WTC11 (cell line): ENCODE measurements at regions not wholly inside any gene's neighbourhood (a gene's known extent, or its start where the extent isn't known, plus 50 kb on each side); places are given as distances from the start of the nearest gene placed in this dataset.

Experiments used
- ATAC-seq: fragments of 200-7000 bp; cut with Tn5 transposase; 2 replicates; pipeline ENCODE4 v1.10.0; 2021; ENCODE audit warnings: mild to moderate bottlenecking, moderate library complexity
- CTCF ChIA-PET: fragments of 300-600 bp; sonication (Branson Sonifier 250); formaldehyde crosslinking; loops from one replicate; lab custom pipeline; 2021; ENCODE audit warnings: antibody characterized with exemption; lab: Charles Lee
- POLR2A ChIA-PET: fragments of 350-600 bp; sonication (Branson Sonifier 250); formaldehyde crosslinking; loops from one replicate; lab custom pipeline; 2021; ENCODE audit warnings: antibody characterized with exemption; lab: Charles Lee
- DNase-seq: peaks from one replicate; pipeline ENCODE4 v3.0.0; 2021; ENCODE audit warnings: low spot score
- H3K27ac Mint-ChIP-seq: 2 replicates; pipeline ENCODE4 v1.8.0; 2021; ENCODE audit warnings: mixed read lengths
- H3K27me3 Mint-ChIP-seq: 2 replicates; pipeline ENCODE4 v1.8.0; 2021; ENCODE audit warnings: low read depth, mild to moderate bottlenecking, moderate library complexity, mixed read lengths
- H3K36me3 Mint-ChIP-seq: 2 replicates; pipeline ENCODE4 v1.8.0; 2021; ENCODE audit warnings: mixed read lengths
- H3K4me1 Mint-ChIP-seq: 2 replicates; pipeline ENCODE4 v1.8.0; 2022; ENCODE audit warnings: mixed read lengths
- H3K4me3 Mint-ChIP-seq: 2 replicates; pipeline ENCODE4 v1.8.0; 2021; ENCODE audit warnings: mild to moderate bottlenecking, moderate library complexity, mixed read lengths
- H3K9me3 Mint-ChIP-seq: 2 replicates; pipeline ENCODE4 v1.8.0; 2021; ENCODE audit warnings: mixed read lengths
- AR ChIP-seq: fragments of 250-450 bp; sonication (Bioruptor Pico); IDR thresholded peaks from 2 replicates; pipeline ENCODE4 v1.9.0; 2021; ENCODE audit warnings: mild to moderate bottlenecking
- CDX4 ChIP-seq: fragments of 250-450 bp; sonication (Bioruptor Pico); IDR thresholded peaks from 2 replicates; pipeline ENCODE4 v1.9.0; 2021; ENCODE audit warnings: moderate library complexity, mild to moderate bottlenecking, inconsistent platforms, borderline replicate concordance
- FOXK1 ChIP-seq: sonication (generic); formaldehyde crosslinking; IDR thresholded peaks from 2 replicates; pipeline ENCODE4 v1.8.0; 2022; ENCODE audit warnings: mild to moderate bottlenecking, moderate library complexity, missing genetic modification reagents
- FOXP1 ChIP-seq: sonication (generic); formaldehyde crosslinking; IDR thresholded peaks from 2 replicates; pipeline ENCODE4 v1.8.0; 2022; ENCODE audit warnings: missing genetic modification reagents, mild to moderate bottlenecking, moderate library complexity, borderline replicate concordance
- HMGXB4 ChIP-seq: sonication (generic); formaldehyde crosslinking; IDR thresholded peaks from 2 replicates; pipeline ENCODE4 v1.8.1; 2023; ENCODE audit warnings: mild to moderate bottlenecking, moderate library complexity, missing genetic modification reagents
- MXD4 ChIP-seq: fragments of 250-450 bp; sonication (Bioruptor Pico); IDR thresholded peaks from 2 replicates; pipeline ENCODE4 v1.8.0; 2021; ENCODE audit warnings: mild to moderate bottlenecking, moderate library complexity, borderline replicate concordance
- MYBL2 ChIP-seq: sonication (generic); formaldehyde crosslinking; IDR thresholded peaks from 2 replicates; pipeline ENCODE4 v1.8.1; 2023; ENCODE audit warnings: mild to moderate bottlenecking, moderate library complexity, missing genetic modification reagents
- NR2C2 ChIP-seq: sonication (generic); formaldehyde crosslinking; IDR thresholded peaks from 2 replicates; pipeline ENCODE4 v1.8.0; 2022; ENCODE audit warnings: mild to moderate bottlenecking, missing genetic modification reagents
- NR3C1 ChIP-seq: sonication (generic); formaldehyde crosslinking; conservative IDR thresholded peaks from 2 replicates; pipeline ENCODE4 v1.8.1; 2023; ENCODE audit warnings: low read depth, mild to moderate bottlenecking, missing genetic modification reagents
- PREB ChIP-seq: sonication (generic); formaldehyde crosslinking; IDR thresholded peaks from 2 replicates; pipeline ENCODE4 v1.8.1; 2022; ENCODE audit warnings: mild to moderate bottlenecking, missing genetic modification reagents, moderate library complexity, borderline replicate concordance
- RORB ChIP-seq: fragments of 250-450 bp; sonication (Bioruptor Pico); IDR thresholded peaks from 2 replicates; pipeline ENCODE4 v1.9.0; 2021; ENCODE audit warnings: mild to moderate bottlenecking
- SOX15 ChIP-seq: fragments of 250-450 bp; sonication (Bioruptor Pico); IDR thresholded peaks from 2 replicates; pipeline ENCODE4 v1.9.0; 2021; ENCODE audit warnings: mild to moderate bottlenecking
- ZNF281 ChIP-seq: sonication (generic); formaldehyde crosslinking; IDR thresholded peaks from 2 replicates; pipeline ENCODE4 v1.8.0; 2023; ENCODE audit warnings: mild to moderate bottlenecking, missing genetic modification reagents
- ZNF317 ChIP-seq: sonication (generic); formaldehyde crosslinking; IDR thresholded peaks from 2 replicates; pipeline ENCODE4 v1.8.1; 2023; ENCODE audit warnings: low read depth, mild to moderate bottlenecking, moderate library complexity, missing genetic modification reagents, borderline replicate concordance

- TF ChIP-seq FOXP1 (CRISPR knock-in tag) (no peak), HMGXB4 (CRISPR knock-in tag) (no peak), FOXK1 (CRISPR knock-in tag) (no peak), RORB (CRISPR knock-in tag) (no peak)
Observed at GRCh38 chr4:174135936-174136406, 147.5 kb downstream of the FBXO8 start (continued).

GRCh38 chr4:174135530-174135929 is 147.9 kb downstream of the FBXO8 start:
- Mint-ChIP-seq H3K9me3 (no peaks in the 10 kb centered on the region), H3K27ac (no peak overlapping the region), H3K4me3 (peak overlapping the region; percentile 31), H3K4me1 (peaks cover 18% of the 10 kb centered on the region), H3K27me3 (no peaks in the 10 kb centered on the region), H3K36me3 (no peaks in the 10 kb centered on the region)
- ChIA-PET POLR2A (no interaction called here), CTCF (no interaction called here)
- ATAC-seq (no peak), DNase-seq (no peak)
- TF ChIP-seq ZNF281 (CRISPR knock-in tag) (no peak), NR2C2 (CRISPR knock-in tag) (no peak), NR3C1 (CRISPR knock-in tag) (no peak), SOX15 (CRISPR knock-in tag) (no peak)

- Mint-ChIP-seq H3K27me3 (no peaks in the 10 kb centered on the region), H3K4me1 (peaks cover 18% of the 10 kb centered on the region), H3K4me3 (no peak overlapping the region), H3K36me3 (no peaks in the 10 kb centered on the region), H3K27ac (no peak overlapping the region), H3K9me3 (no peaks in the 10 kb centered on the region)
- ChIA-PET CTCF (no interaction called here), POLR2A (no interaction called here)
- no peak for TF ChIP-seq AR (CRISPR knock-in tag)
- no peak for TF ChIP-seq ZNF317 (CRISPR knock-in tag)
- no peak for TF ChIP-seq MXD4 (CRISPR knock-in tag)
- ATAC-seq (no peak), DNase-seq (no peak)
Observed at GRCh38 chr4:174134361-174134760, 149.1 kb downstream of the FBXO8 start.

GRCh38 chr4:174133551-174133950 is 149.9 kb downstream of the FBXO8 start:
- Mint-ChIP-seq H3K27me3 (no peaks in the 10 kb centered on the region), H3K4me3 (no peak overlapping the region), H3K4me1 (peaks cover 18% of the 10 kb centered on the region), H3K36me3 (no peaks in the 10 kb centered on the region), H3K27ac (no peak overlapping the region), H3K9me3 (no peaks in the 10 kb centered on the region)
- POLR2A ChIA-PET: no interaction called here
- no peak for TF ChIP-seq PREB
- TF ChIP-seq MYBL2: no peak
- TF ChIP-seq RORB (CRISPR knock-in tag): peak; percentile 62; the same call in 1 of the 2 replicates
- TF ChIP-seq CDX4 (CRISPR knock-in tag): peak; percentile 73; the same call in 1 of the 2 replicates
- DNase-seq (no peak), ATAC-seq (no peak)
- CTCF ChIA-PET: no interaction called here
